HG03095 (cell line): ENCODE measurements at regions not wholly inside any gene's neighbourhood (a gene's known extent, or its start where the extent isn't known, plus 50 kb on each side); places are given as distances from the start of the nearest gene placed in this dataset.

ENCODE experiments used
- ATAC-seq: cut with Tn5 transposase; IDR thresholded peaks from one replicate; pipeline ENCODE4 v1.9.1; 2021; ENCODE audit warnings: moderate library complexity; ENCODE audit not compliant: unreplicated experiment

DNA sequence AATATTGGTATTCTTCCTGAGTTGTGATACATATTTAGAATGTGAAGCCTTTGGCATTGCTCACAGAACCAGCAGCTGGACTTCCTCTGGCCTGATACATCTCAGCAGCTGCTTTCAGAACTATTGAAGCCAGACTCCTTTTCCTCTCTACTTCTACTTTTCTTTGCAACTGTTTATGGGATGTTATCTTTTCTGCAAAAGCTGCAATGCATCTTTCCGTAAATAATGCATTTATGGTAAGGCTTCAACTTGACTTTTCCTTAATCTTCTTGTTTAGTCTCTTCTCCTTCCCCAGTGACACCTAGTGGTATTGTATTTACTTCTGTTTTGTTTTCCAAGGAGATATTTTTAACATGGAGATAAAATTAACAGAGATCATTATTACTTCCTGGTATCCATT is 1548.7 kb downstream of the PCDH7 start:
- ATAC-seq: no peak

DNA sequence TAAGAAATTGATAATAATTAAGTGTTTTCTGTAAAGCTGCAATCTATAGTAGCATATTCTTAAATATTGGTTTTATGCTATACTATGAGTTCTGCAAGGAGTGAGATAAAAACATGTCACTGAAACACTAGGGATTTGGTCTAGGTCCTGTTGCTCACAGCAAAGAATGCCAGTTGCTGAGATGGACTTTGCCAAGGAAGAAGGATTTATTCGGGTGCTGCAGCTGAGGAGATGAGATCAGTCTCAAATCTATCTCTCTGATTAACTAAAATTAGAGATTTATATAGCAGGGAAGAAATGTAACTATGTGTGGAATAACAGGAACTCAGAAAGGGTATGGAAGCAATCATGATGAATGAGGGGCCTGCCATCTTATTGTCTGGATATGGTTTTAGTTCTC is 1569.9 kb downstream of the PCDH7 start:
- no peak for ATAC-seq

DNA sequence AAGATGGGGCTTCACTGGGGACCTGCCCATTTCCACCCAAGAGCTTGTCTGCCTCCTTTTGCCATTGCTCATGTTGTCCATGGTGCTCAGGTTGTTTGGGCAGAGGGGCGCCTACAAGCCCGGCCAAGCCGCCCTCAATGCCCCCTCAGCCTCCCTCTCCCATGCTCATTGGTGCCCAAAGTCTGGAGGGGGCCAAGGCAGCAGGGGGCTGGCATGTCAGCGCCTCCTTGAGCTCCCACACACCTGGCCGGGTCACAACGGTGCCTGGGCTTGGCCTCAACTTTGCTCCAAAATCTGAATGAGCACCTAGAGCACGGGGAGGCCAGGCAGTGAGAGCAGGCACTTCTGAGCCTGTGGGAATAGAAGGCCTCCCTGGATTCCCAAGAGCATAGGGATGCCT is 1598.8 kb downstream of the PCDH7 start:
- ATAC-seq: no peak

DNA sequence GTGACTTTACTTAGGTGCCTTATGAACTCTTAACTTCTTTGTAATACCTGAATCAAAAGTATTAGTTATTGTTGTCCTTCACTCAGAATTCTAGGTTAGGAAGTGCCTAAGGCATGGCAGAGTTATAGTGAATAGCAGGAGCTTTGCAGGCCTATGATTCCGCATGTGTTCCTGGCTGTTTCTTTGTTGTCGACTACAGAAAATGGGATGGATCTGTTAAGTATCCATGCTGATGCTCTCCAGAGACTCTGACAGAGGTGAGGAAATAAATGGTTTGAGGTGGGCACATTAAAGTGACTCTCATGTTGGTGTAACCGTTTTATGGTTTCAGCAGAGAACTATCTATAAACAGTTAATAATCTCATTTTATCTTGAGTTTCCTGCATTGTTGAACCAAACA is 1601.3 kb downstream of the PCDH7 start:
- ATAC-seq: no peak

DNA sequence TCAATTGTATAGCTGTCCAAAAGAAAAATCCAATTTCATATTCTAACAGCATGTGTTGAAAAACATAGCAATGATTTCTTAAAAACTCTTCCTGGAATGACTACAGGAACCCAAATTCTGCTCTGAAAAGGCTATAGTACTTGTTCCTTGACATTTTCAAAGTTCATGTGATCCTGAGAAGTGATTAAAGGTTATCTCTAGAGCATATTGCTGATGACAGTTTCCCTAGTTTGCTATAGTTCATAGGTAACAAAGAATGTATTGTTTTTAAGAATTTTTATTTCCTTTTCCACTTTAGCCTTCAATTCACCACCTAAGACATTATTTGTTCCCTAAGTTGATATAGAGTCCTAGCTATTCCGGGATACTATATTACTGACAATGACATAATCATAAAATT is 1614.6 kb downstream of the PCDH7 start:
- ATAC-seq: no peak

DNA sequence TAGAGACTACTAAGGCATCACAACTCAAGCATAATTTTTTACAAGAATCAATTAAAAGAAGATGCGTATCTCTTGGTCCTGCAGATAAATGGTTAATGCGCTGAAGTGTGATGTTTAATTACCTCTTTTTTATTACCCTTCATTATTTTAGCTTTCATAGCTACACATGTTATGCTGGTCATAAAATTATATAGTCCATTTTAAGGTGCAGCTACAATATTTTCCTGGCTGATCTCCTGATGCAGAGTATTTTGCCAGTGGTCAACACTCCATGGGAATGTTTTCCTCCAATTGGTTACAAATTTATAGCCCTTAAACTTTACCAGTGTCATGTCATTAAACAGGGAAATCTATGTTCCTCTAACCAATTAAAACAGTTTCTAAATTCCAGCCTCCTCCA is 1617.2 kb downstream of the PCDH7 start:
- ATAC-seq: no peak

DNA sequence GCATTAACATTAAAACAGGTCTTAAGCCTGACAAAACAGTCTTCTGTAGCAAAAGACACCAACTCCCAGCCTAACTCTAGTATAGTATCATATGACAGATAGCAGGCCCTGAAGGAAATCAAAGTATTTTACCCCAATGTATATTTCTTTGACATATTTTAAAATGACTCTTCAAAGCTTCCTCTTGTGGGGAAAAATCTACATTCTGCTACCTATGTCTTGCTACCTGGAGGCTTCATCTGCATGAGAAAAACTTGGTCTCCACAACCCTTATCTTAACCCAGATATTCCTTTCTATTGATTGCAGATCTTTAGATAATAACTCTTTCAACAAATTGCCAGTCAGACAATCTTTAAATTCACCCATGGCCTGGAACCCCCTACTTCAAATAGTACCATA is 1620.4 kb downstream of the PCDH7 start:
- no peak for ATAC-seq

DNA sequence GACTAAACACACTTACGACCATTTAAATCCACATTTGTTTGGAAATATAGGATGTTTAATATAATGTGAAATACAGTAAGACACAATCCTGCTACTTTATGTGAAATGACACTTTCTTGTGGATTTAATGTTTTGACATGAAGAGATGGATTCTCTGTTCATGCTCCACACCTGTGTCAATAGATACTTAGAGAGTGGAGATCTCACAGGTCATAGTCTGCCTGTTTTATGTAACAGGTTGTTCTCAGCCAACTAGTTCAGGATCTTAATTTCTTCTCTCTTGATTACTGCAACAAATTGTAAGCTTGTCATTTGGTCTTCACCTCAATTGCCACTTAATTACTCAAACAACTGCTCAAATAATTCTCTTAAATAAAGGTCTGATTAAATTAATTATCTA is 1621.2 kb downstream of the PCDH7 start:
- no peak for ATAC-seq

DNA sequence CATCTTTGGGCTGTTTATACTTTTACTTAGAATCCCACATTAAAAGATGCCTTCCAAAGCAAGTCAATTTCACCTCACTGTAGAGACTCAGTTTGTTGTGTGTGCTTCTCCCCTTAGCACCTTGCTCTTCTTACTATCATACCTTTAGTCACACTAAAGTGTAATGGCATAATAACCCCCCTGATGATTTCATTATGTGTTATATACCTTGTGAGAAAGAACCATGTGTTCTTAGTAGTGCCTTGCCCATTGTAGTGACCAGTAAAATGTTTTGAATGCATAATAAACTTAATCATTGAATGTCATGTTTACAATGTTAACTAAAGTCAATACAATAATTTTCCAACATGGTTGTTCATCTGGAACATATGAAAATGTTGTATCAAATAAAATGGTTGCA is 1621.9 kb downstream of the PCDH7 start:
- no peak for ATAC-seq

DNA sequence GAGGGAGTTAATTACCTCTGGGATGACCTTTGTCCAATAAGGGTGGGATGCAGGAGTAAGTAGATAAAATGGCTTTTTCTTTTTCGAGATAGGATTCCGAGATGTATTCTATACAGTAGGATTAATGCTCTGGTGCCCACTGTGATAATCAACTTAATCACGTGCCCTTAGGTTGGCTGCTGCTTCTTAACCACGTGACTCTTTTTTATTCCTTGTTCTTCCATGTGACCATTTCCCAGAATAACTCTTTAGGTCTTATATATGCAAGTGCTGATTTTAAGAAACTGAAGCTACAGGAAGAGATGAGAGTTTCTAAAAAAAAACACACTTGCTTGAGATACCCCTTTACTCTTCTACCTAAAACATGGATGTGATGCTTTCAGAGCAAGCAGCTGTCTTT is 1628.9 kb downstream of the PCDH7 start:
- no peak for ATAC-seq

DNA sequence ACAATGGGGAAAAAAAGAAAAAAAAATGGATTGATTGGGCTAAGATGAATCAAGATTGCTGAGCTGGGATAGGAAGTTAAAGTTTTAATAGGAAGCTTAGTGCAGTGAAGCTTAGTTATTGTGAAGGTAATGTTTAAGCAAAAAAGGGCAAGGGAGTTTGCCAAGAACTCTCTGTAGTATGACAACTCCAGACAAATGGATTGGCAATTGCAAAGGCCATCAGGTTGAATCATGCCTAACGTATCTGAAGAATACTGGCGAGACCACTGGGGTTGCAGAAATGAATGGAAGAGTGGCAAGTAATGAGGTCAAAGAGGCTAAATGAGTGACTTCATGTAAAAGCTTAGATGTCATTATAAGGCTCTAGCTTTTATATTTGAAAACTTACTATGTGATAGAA is 1654.0 kb downstream of the PCDH7 start:
- ATAC-seq: no peak

DNA sequence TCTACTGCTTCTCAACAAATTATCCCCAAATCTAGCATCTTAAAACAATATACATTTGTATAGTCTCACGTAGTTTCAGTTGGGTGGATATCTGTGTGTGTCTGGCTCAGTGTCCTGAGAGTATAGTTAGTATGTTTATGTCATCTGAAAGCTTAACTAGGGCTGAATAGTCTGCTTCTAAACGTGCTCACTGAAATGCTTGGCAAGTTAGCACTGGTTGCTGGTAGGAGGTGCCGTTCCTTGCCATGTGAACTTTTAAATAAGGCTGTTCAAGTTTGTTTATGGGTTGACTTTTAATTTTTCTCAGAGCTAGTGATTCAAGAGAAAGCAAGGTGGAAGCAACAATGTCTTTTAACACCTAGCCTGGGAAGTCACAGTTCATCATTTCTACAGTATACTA is 1673.6 kb downstream of the PCDH7 start:
- ATAC-seq: no peak

DNA sequence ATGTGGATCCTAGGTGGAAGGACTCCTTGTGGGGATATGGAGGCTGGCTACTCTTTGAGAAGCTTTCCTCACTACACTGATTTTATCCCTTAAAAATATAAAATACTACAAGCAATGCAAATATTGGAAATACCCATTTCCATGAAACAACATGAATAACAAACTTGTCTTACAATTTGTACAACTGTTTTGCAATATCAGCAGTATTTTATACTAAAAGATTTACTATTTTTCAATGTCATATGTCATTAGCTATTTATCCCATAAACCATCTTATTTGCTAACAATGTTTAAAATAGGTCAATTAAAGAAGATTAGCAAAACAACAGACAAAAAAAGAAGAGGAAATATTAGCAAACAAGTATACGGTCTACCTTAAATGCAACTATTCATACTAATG is 1674.1 kb downstream of the PCDH7 start:
- no peak for ATAC-seq

DNA sequence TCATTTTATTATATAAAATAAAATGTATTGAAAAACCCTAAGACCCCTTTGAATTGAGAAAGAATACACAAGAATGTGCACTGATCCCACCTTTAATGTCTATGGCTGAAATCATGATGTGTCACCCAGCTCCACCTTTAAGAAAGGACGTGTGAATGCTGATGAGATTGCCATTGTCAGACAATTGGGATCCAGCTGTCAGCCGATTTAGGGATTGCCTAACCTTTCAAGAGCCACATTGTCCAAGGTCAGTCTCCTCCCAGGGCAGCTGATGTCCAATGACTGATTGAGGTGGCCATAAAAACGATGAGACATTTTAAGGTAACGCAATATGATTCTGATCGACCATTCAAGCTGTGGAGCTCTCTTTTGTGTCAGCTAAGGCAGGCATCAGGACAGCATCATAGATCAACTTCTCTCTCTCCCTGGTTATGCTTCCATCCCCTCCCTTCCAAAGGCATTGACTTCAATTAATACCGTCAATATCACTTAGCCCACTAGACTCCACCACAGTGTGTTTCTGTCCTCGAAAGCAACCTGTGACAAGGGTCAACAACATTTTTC is 1676.4 kb downstream of the PCDH7 start:
- no peak for ATAC-seq

DNA sequence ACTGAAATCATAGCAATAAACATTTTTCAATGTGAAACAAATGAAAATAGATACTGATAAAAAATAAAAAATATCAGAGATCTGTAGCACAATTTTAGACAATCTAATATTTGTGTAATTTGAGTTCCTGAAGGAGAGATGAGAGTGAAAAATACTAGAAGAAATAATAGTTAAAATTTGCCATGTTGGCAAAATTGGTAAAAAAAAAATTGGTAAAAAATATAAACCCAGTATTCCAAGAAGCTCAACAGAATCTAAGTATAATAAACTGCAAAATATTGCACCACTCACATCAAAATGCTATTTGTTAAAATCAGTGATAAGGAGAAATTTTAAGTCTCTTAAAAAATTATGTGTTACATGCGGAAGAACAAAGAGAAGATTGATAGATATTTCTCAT is 1680.7 kb downstream of the PCDH7 start:
- no peak for ATAC-seq

DNA sequence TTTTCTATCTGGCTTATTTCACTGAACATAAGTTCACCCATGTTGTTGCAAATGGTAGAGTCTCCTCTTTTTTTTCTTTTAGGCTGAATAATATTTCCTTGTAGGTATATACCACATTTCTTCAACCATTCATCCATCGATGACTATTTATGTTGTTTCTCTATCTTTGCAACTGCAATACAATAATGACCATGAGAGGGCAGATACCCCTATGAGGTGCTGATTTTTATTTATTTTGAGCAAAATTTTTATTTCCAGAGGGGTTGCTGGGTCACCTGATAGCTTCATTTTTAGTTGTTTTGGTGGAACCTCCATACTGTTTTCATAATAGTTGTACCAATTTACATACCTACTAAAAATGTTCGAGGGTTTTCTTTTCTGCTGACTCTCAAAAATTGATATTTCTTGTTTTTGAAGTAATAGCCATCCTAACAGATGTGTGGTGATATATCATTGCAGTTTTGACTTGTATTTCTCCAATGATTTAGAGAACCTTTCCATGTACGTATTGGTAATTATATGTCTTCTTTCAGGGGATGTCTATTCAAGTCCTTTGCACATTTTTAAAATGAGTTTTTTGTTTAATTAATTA is 1697.0 kb downstream of the PCDH7 start:
- no peak for ATAC-seq

DNA sequence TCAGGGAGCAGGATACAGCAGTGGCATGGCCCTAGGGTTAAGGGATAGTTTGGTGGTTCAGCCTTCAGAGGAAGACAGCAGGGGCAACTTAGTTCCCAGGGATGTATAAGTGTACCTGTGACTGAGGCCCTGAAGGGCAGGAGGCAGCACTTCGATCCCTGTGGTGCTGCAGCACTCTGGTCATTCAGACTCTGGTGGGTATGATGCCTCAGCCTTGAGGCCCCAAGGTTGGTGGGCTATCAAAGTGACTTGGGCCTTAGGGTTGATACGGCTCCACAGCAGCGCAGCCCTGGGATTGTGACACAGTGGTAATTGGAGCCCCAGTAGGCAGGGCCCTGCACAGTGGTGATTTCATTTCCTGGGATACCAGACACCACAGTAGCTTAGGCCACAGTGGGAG is 1703.1 kb downstream of the PCDH7 start:
- ATAC-seq: no peak

DNA sequence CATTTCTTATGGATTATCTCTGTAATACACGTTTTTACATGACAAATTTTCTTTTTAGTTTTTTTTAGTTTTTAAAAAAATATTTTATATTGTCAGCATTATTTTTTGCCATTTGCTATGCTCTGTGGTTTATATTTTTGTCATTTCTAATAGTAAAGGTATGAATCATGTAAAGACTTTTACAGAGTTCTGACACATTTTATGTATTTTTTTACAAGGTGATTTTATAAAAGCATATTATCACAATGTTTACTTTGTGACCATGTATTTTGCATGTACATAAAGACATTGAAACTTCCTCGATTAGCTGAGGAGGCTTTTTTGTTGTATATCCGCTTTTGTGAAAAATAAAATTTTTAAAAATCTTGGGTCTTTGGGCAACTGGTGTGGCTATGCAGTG is 1705.1 kb downstream of the PCDH7 start:
- no peak for ATAC-seq

DNA sequence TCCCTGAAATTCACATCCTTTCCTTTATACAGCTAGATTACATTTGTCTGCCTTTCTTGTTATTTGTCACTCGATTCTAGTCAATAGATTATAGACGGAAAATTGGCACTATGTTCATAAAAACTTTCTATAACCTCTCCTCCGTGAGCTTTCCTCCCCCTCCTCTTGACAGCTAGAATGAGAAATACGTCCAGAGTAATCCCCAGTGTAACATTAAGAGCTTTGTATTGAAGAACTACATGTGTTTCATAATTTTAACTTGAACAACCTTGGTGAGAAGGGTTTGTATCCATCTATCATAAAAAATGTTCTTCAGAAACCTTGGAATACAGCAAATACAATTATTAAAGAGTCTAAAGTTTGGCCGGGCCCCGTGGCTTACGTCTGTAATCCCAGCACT is 1707.4 kb downstream of the PCDH7 start:
- no peak for ATAC-seq

DNA sequence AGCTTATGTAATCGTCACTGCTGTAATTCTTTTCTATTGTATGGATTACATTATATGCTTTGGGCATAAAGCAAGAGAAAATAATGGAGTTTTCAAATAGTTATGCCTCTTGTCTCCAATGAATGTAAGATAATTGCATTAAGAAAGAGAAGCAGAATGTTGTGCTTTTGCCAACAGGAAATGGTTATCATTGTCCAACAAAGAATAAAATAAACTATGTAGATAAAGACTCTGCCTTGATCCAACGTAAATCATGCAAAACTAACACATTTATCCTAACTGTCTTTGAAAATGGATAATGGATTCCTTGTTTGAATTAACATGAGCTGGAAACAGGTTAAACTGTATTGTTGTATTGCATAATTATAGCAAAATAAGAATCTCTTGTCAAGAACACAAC is 1709.0 kb downstream of the PCDH7 start:
- no peak for ATAC-seq

DNA sequence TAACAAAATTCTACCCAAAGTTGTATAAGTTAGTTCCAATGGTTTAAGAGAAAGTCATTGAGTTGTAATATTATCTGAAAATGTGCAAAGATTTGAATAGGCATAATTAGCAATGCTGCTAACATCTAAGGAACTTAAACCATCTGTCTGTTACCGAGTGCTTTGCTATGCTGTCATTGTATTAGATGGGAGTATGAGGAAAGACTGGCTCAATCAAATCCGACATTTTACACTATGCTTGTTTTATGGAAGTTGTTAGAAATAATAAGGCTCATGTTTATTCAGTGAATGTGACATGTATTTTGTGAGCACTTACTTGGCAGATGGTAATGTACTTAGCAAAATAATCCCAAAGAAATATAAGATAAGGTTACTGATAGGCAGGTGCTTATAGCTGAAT is 1715.1 kb downstream of the PCDH7 start:
- ATAC-seq: no peak

DNA sequence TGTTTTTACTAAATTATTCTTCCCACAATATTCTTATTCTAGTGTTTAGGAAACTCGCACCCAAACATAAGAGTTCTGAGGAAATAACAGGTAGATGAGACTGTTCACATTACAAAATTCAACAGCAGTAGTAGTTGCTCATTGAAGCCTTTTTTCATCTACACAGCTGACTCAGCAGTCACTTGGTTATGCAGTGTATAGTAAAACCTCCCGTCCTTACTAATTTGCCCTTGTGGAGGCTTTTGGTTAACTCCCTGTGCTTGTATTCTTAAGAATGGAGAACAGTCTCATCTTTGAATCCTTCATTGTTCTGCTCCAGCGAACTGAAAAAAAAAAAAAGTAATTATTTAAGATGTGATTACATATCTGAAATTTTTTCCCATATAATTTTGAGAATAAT is 1716.6 kb downstream of the PCDH7 start:
- no peak for ATAC-seq

DNA sequence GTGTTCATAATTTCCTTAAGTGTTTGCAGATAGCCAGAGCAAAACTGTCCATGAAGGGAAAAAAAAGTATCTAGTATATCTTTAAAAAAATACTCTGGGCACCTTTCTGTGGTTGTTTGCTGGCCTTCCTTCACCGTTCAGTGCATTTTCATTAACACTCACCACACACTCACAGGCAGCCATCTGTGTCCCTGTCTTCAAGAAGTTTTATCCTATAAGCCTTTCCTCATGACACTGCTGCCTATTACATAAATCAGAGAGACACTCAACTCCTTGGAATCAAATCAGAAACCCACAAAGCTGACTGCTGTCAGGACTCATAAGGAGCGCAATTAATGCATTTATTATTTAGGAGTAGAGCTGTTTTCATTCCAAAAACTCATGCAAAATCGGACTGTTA is 1720.2 kb downstream of the PCDH7 start:
- no peak for ATAC-seq
